Skeletal muscle cell (primary cell): ENCODE measurements at regions not wholly inside any gene's neighbourhood (a gene's known extent, or its start where the extent isn't known, plus 50 kb on each side); places are given as distances from the start of the nearest gene placed in this dataset.
"Not testable (repeated sequence)": the region's sequence is repeated elsewhere in the genome, so short reads cannot be mapped to it uniquely, and the experiment has no call there.

ENCODE experiments used
- DNase-seq: peaks from one replicate; pipeline ENCODE4 v3.0.0-alpha.2; 2010; ENCODE audit warnings: low read depth
- H3K4me3 ChIP-seq: 2 replicates; pipeline ENCODE4 v1.5.1; 2011; ENCODE audit warnings: low read depth, mild to moderate bottlenecking, control low read depth, low read length, moderate library complexity

DNA sequence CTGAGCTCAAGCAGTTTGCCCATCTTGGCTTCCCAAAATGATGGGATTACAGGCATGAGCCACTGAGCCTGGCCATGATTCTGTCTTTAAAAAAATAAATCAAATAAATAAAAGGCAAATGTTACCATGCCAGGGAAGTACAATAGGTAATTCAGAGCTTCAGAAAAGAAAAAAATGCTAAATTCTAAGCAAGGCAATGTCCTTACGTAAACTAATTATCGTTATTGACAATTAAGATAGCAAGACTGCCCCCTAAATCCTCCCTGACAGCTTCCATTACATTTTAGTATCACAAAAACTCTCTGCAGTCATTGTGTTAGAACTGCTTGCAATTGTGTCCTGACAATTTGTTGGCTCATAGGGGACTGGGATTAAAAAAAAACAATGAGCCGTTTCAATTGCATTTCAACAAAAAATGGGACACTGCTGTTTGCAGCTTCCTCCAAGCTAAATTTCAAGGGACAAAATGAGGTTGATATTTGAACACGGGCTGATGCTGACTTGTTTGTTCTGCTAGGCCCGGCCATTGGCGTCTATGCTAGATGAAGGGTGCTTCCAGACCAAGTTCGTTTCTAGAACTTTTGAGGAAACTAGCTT is 88.9 kb downstream of the MOGAT1 start:
- H3K4me3 ChIP-seq = no peak overlapping the region
- DNase-seq = no peak

- no peak for DNase-seq
- no peak overlapping the region for H3K4me3 ChIP-seq
These were observed 90.4 kb downstream of the MOGAT1 start for GRCh38 chr2:222761888-222762287.

GRCh38 chr2:222762342-222762741 is 90.9 kb downstream of the MOGAT1 start:
- no peak for DNase-seq
- no peak overlapping the region for H3K4me3 ChIP-seq

DNA sequence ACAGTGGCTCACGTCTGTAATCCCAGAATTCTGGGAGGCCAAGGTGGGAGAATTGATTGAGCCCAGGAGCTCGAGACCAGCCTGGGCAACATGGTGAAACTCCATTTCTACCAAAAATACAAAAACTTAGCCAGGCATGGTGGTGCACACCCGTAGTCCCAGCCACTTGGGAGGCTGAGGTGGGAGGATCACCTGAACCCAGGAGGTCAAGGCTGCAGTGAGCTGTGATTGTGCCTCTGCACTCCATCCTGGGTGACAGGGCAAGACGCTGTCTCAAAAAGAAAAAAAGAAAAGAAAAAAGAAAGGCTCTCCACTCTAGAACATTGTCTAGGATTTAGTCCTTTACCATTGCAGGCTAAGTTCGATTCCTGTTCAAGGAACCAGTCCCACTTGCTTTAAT is 94.4 kb downstream of the MOGAT1 start:
- H3K4me3 ChIP-seq, DNase-seq: not testable (repeated sequence)

DNA sequence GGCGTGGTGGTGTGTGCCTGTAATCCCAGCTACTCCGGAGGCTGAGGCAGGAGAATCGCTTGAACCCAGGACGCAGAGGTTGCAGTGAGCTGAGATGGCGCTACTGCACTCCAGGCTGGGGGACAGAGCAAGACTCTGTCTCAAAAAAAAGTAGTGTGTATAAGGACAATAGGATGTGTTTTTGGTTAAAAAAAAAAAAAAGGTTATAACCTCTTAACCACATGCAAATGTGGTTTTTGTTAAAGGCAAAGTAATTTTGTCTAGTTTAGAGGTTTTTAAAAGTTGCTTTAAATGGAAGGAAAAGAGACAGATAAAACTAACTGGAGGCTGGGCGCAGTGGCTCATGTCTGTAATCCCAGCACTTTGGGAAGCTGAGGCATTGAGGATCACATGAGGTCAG is 92.8 kb upstream of the ACSL3 start:
- DNase-seq, H3K4me3 ChIP-seq: not testable (repeated sequence)

GRCh38 chr2:222769446-222769845 is 91.4 kb upstream of the ACSL3 start:
- no peak for DNase-seq
- no peak overlapping the region for H3K4me3 ChIP-seq

DNA sequence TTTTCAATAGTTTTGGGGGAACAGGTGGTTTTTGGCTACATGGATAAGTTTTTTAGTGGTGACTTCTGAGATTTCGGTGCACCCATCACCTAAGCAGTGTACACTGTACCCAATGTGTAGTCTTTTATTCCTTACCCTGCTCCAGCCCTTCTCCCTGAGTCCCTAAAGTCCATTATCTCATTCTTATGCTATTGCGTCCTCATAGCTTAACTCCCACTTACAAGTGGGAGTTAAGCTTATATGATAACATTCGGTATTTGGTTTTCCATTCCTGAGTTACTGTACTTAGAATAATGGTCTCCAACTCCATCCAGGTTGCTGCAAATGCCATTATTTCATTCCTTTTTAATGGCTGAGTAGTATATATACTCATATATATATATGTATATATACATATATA is 90.9 kb upstream of the ACSL3 start:
- no peak overlapping the region for H3K4me3 ChIP-seq
- no peak for DNase-seq

- H3K4me3 ChIP-seq = no peak overlapping the region
- DNase-seq = no peak
These were observed 89.0 kb upstream of the ACSL3 start for GRCh38 chr2:222771832-222772231.

DNA sequence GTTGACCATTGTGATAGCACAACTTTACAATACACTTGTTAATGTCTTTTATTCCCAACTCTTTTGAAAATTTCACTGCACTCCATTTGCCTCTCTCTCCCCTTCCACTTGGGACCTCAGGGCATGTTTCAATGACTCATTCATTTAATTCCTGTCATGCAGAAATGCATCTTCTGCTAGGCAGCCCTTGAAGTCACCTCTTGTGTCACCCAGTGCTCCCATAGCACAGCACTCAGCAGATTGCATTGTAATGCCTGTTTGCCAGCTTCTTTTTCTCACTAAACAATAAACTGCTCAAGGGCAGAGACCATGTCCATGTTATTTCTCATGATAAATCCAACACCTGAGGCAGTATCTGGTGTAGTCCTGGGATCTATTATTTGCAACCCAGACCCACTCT is 85.9 kb upstream of the ACSL3 start:
- no peak for DNase-seq
- no peak overlapping the region for H3K4me3 ChIP-seq

DNA sequence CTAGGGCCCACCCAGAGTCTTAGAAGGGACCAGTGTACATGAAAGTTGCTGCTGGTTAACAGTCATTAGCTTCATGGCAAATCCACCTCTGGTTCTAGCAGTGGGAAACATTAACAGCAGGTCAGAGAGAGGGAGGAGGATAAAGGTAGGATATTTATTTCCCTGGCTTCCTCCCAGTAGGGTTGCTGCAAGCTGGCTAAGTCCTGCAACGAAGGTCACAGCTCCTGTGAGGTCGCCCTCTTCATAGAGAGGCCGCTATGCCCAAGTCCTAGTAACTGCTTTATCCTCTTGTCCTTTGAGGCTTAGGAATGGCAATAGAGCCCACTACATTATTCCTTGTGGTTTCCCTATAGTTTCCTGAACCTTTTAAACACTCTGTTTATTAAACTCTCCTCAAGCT is 84.0 kb upstream of the ACSL3 start:
- H3K4me3 ChIP-seq = no peak overlapping the region
- no peak for DNase-seq

- DNase-seq = no peak
- no peak overlapping the region for H3K4me3 ChIP-seq
These were observed 82.4 kb upstream of the ACSL3 start for GRCh38 chr2:222778400-222778799.

- no peak overlapping the region for H3K4me3 ChIP-seq
- no peak for DNase-seq
These were observed 81.5 kb upstream of the ACSL3 start for GRCh38 chr2:222779145-222779832.

- no peak overlapping the region for H3K4me3 ChIP-seq
- no peak for DNase-seq
These were observed 80.8 kb upstream of the ACSL3 start for GRCh38 chr2:222780051-222780450.

DNA sequence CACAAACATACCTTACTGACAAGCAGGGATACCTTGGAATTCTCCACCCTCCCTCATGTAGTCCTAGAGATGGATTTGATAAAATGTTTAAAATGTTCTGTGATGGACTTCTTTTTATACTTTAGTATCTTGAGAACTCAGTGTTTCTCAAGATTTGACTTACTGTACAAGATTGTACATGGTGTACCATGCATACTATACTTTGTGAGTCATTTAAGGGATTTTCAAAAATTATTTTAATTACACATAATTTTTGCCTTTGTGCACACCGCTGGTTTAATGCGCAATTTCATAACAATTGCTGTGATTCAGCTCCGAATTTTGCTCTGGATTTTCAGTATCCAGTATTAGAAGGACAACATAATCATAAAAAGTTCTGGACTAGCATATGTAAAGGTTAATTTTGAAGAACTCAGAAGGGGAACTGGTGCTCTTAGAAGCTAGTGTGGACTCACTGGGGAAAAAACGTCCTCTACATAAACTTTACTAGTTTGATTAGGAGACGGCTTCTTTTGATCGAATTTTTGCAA is 78.6 kb upstream of the ACSL3 start:
- DNase-seq = no peak
- no peak overlapping the region for H3K4me3 ChIP-seq

DNA sequence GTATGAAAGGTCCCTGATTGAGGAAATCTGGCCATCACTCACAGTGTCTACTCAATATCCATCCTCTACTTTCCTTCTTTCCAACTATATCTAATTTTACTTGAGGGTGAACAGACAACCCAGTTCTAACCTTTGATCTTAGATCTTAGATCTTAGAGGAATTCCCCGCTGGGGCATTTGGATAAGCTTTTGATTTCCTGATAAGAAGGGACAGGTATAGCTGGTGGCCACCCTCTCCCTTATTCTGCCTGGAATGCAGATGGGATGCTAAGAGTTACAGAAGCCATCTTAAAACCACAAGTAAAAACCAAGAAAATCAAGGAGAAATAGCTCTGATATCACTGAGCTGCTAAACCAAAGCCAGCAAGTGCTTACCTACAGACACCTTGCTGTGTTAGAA is 77.2 kb upstream of the ACSL3 start:
- no peak for DNase-seq
- H3K4me3 ChIP-seq = no peak overlapping the region

DNA sequence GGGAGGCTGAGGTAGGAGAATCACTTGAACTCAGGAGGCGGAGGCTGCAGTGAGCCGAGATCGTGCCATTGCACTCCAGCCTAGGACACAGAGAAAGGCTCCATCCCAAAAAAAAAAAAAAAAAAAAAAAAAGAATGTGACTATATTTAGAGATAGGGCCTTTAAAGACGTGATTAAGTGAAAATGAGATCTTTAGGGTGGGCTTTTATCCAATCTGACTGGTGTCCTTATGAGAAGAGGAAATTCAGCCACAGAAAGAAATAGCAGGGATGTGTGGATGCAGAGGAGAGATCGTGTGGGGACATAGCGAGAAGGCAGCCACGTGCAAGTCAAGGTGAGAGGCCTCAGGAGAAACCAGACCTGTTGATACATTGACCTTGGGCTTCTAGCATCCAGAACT is 69.9 kb upstream of the ACSL3 start:
- no peak for DNase-seq
- no peak overlapping the region for H3K4me3 ChIP-seq

- DNase-seq = no peak
These were observed 68.7 kb upstream of the ACSL3 start for GRCh38 chr2:222792001-222792611.

GRCh38 chr2:222794585-222795449 is 66.0 kb upstream of the ACSL3 start:
- H3K4me3 ChIP-seq = no peak overlapping the region
- no peak for DNase-seq

More at GRCh38 chr2:222792001-222792611, 68.7 kb upstream of the ACSL3 start:
- H3K4me3 ChIP-seq = no peak overlapping the region

DNA sequence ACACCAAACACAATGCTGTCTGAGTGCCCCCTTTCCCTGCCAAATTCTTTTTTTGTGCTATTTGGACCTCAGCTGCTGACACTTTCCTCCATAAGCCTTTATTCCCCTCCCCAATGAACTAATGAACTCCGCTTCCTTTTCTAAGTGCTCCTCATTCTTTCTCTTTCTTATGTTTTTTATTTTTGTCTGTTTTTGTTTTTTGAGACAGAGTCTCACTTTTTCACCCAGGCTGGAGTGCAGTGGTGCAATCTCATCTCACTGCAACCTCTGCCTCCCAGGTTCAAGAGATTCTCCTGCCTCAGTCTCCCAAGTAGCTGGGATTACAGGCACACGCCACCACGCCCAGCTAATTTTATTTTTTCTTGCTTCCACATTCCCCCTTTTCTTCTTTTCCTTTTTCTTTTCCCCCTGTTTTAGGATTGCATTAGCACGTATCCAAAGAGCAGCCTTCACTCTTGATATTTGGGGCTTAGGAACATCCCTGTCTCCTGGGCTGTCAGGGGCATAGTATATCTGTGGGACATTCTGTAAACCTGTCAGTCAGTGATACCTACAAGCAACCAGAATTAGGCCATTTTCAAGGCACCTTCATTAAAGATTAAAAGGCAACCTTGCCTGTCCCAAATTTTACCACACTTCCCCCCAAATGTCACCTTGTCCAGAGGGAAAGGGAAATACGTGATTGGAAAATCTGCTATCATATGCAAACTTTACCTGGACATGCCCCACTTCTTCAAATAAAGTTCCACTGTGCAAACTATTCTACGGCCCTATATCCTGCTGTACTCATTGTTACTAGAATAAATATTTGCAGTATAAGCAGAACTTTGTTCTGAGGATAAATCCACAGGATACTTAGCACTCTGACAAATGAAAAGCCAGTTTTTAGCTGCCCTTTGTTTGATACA is 65.1 kb upstream of the ACSL3 start:
- no peak for DNase-seq
- no peak overlapping the region for H3K4me3 ChIP-seq
